HG02610 (cell line): ENCODE measurements at regions not wholly inside any gene's neighbourhood (a gene's known extent, or its start where the extent isn't known, plus 50 kb on each side); places are given as distances from the start of the nearest gene placed in this dataset.

Experiments used
- ATAC-seq: cut with Tn5 transposase; IDR thresholded peaks from one replicate; pipeline ENCODE4 v1.9.1; 2021; ENCODE audit warnings: mild to moderate bottlenecking, moderate library complexity; ENCODE audit not compliant: unreplicated experiment

GRCh38 chr19:32223595-32224370 lies 121.6 kb upstream of the ZNF507 start:
- no peak for ATAC-seq

GRCh38 chr19:32224371-32225244 lies 120.8 kb upstream of the ZNF507 start:
- no peak for ATAC-seq

GRCh38 chr19:32227561-32228165 lies 117.7 kb upstream of the ZNF507 start:
- no peak for ATAC-seq

GRCh38 chr19:32230441-32230840 lies 115.0 kb upstream of the ZNF507 start:
- ATAC-seq: no peak

- ATAC-seq: no peak
These were observed 114.4 kb upstream of the ZNF507 start for GRCh38 chr19:32231020-32231419.

- no peak for ATAC-seq
These were observed 113.7 kb upstream of the ZNF507 start for GRCh38 chr19:32231691-32232090.

- ATAC-seq: no peak
These were observed 113.0 kb upstream of the ZNF507 start for GRCh38 chr19:32232449-32232848.

GRCh38 chr19:32233091-32233490 lies 112.3 kb upstream of the ZNF507 start:
- ATAC-seq: no peak

- ATAC-seq: no peak
These were observed 111.5 kb upstream of the ZNF507 start for GRCh38 chr19:32233885-32234284.

- ATAC-seq: no peak
These were observed 110.7 kb upstream of the ZNF507 start for GRCh38 chr19:32234663-32235217.

GRCh38 chr19:32238076-32238475 lies 107.3 kb upstream of the ZNF507 start:
- peak; percentile 64 for ATAC-seq

GRCh38 chr19:32240316-32240715 lies 105.1 kb upstream of the ZNF507 start:
- no peak for ATAC-seq

GRCh38 chr19:32241306-32241705 lies 104.1 kb upstream of the ZNF507 start:
- no peak for ATAC-seq

- no peak for ATAC-seq
These were observed 103.3 kb upstream of the ZNF507 start for GRCh38 chr19:32241932-32242710.

GRCh38 chr19:32246006-32246405 lies 99.4 kb upstream of the ZNF507 start:
- no peak for ATAC-seq

GRCh38 chr19:32251634-32252332 lies 93.6 kb upstream of the ZNF507 start:
- no peak for ATAC-seq

- ATAC-seq: no peak
These were observed 93.1 kb upstream of the ZNF507 start for GRCh38 chr19:32252333-32252669.

- ATAC-seq: no peak
These were observed 91.5 kb upstream of the ZNF507 start for GRCh38 chr19:32253683-32254508.

GRCh38 chr19:32254509-32254890 lies 90.9 kb upstream of the ZNF507 start:
- ATAC-seq: no peak
